ENCODE measurements at regions not wholly inside any gene's neighbourhood (a gene's known extent, or its start where the extent isn't known, plus 50 kb on each side); places are given as distances from the start of the nearest gene placed in this dataset.
A peak's percentile ranks its signal among the peaks of the same experiment; 100 is the strongest.

- DNase-seq (no peak), ATAC-seq (no peak)
- Histone ChIP-seq H3K36me3 (no peaks in the 10 kb centered on the region), H3K4me3 (no peak overlapping the region), H3K27me3 (peaks cover 0 to 14% (median 0%) of the 10 kb centered on the region in 9 donors), H3K4me1 (no peaks in the 10 kb centered on the region), H3K9me3 (no peaks in the 10 kb centered on the region), H3K27ac (no peak overlapping the region)
- intact Hi-C loops (cut with DNase I) = no loop called here
- 70 to 78% (median 77%) methylated on average over 2 of the region's 2 CpGs for WGBS, 4 donors
- no peak for TF ChIP-seq POLR2A (IDR thresholded peaks at IDR 0.05)
- TF ChIP-seq, protein P1, sequence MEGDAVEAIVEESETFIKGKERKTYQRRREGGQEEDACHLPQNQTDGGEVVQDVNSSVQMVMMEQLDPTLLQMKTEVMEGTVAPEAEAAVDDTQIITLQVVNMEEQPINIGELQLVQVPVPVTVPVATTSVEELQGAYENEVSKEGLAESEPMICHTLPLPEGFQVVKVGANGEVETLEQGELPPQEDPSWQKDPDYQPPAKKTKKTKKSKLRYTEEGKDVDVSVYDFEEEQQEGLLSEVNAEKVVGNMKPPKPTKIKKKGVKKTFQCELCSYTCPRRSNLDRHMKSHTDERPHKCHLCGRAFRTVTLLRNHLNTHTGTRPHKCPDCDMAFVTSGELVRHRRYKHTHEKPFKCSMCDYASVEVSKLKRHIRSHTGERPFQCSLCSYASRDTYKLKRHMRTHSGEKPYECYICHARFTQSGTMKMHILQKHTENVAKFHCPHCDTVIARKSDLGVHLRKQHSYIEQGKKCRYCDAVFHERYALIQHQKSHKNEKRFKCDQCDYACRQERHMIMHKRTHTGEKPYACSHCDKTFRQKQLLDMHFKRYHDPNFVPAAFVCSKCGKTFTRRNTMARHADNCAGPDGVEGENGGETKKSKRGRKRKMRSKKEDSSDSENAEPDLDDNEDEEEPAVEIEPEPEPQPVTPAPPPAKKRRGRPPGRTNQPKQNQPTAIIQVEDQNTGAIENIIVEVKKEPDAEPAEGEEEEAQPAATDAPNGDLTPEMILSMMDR (IDR thresholded peaks at IDR 0.05) = no peak
These were observed 554.6 kb upstream of the SALL3 start for GRCh38 chr18:78425019-78425412.

DNA sequence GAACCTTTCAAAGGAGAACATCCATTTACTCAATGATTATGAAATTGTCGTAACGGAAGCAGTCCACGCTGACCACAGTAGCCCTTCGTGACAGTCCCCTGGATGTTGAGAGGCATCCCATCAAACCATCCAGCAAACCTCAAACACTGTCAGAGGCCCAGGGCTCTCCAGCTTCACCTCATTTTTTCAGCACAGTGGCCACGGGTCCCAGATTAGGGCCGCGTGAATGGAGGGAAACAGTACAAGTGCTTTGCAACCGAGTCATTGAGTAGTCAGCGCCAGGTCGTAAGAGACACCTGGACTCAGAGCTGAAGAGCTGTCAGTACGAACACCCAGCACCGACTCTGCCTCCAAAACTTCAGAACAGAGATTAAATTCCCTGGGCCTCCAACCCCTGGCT, 552.5 kb upstream of the SALL3 start:
- 91 to 96% (median 95%) methylated on average over 12 of the region's 12 CpGs for WGBS, 4 donors
- no peak for DNase-seq
- ATAC-seq = no peak
- Histone ChIP-seq H3K36me3 (no peaks in the 10 kb centered on the region), H3K27me3 (peaks cover 0 to 14% (median 0%) of the 10 kb centered on the region in 9 donors), H3K4me1 (no peaks in the 10 kb centered on the region), H3K27ac (no peak overlapping the region), H3K9me3 (no peaks in the 10 kb centered on the region), H3K4me3 (no peak overlapping the region)
- intact Hi-C loops (cut with DNase I) = no loop called here
- TF ChIP-seq, protein P1 (IDR thresholded peaks at IDR 0.05) = no peak
- TF ChIP-seq POLR2A (IDR thresholded peaks at IDR 0.05) = no peak

- Histone ChIP-seq H3K4me1 (no peaks in the 10 kb centered on the region), H3K4me3 (no peak overlapping the region), H3K9me3 (no peaks in the 10 kb centered on the region), H3K27ac (no peak overlapping the region), H3K27me3 (peaks cover 0 to 12% (median 0%) of the 10 kb centered on the region in 9 donors), H3K36me3 (no peaks in the 10 kb centered on the region)
- intact Hi-C loops (cut with DNase I) = no loop called here
- TF ChIP-seq POLR2A (IDR thresholded peaks at IDR 0.05) = no peak
- TF ChIP-seq, protein P1 (IDR thresholded peaks at IDR 0.05) = no peak
- WGBS, 4 donors = 82 to 89% (median 85%) methylated on average over 17 to 54 of the region's 54 CpGs
- ATAC-seq (peak in 1 of 4 donors; percentile 45), DNase-seq (no peak)
These were observed 550.2 kb upstream of the SALL3 start for GRCh38 chr18:78429127-78430108.

- H3K36me3 ChIP-seq = no peaks in the 10 kb centered on the region
- TF ChIP-seq, protein P1 (IDR thresholded peaks at IDR 0.05) = no peak
- no peak for TF ChIP-seq POLR2A (IDR thresholded peaks at IDR 0.05)
- DNase-seq (no peak), ATAC-seq (no peak)
- no peak overlapping the region for H3K27ac ChIP-seq
- H3K4me3 ChIP-seq = no peak overlapping the region
- intact Hi-C loops (cut with DNase I) = no loop called here
- 74 to 84% (median 81%) methylated on average over 28 of the region's 28 CpGs for WGBS, 4 donors
- no peaks in the 10 kb centered on the region for H3K9me3 ChIP-seq
- peaks cover 0 to 10% (median 0%) of the 10 kb centered on the region in 9 donors for H3K27me3 ChIP-seq
- no peaks in the 10 kb centered on the region for H3K4me1 ChIP-seq
These were observed 549.4 kb upstream of the SALL3 start for GRCh38 chr18:78430131-78430758.

Data from heart left ventricle (tissue), 16 donors.